Stromal cell of bone marrow (primary cell): ENCODE measurements at regions not wholly inside any gene's neighbourhood (a gene's known extent, or its start where the extent isn't known, plus 50 kb on each side); places are given as distances from the start of the nearest gene placed in this dataset.
"Not testable (repeated sequence)": the region's sequence is repeated elsewhere in the genome, so short reads cannot be mapped to it uniquely, and the experiment has no call there.

Experiments
- DNase-seq: peaks from one replicate; pipeline ENCODE4 v3.0.0-alpha.2; 2012; ENCODE audit warnings: low read depth

- no peak for DNase-seq
Observed at GRCh38 chr2:239602290-239603282, 201.8 kb upstream of the HDAC4 start.

DNA sequence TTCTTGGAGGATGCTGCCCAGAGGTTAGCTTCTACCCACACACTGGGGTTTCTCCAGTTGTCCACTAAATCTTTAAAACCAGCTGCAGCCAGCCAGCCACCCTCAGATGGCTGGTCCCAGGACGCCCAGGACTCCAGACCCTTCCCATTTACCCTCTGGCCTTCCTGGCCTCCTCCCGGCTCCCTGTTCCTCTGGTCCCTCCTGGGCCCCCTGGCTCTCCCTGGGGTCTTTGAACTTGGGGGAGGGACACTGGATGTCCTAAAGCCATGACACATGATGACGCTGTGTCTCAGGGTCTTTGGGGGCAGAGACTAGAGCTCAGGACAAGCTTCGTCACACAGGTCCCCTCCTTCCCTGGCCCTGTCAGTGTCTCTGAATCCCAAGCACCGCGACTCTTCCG is 201.1 kb upstream of the HDAC4 start:
- DNase-seq = no peak

GRCh38 chr2:239601201-239601851 is 200.5 kb upstream of the HDAC4 start:
- DNase-seq = no peak

GRCh38 chr2:239600650-239601049 is 199.8 kb upstream of the HDAC4 start:
- DNase-seq = no peak

DNA sequence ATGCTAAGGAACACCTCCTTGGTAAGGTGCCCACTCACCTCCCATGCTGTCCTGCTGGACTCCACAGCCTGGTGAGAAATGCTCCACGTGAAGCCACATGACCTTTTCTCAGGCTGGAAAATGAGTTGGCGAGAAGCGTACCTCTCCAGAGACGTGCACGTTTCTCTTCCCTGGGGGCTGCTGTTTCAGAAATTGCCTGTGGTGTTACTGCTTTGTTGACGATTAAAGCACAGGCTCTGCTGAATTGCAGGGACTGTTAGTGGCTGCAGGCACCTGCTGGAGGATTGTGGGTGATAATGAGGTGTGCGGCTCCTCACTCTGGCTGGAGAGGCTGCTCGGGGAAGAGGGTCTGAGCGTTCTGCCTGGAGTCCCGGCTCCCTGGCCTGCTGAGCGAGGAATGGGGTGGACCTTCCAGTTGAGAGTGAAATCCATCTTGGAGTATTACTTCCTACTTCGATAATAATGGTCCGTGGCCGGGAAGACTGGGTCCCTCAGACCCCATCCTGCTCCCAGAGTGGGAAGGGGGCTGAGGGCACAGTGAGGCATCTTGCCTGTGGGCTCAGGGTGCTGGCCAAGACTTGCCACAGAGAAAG is 199.3 kb upstream of the HDAC4 start:
- DNase-seq = no peak

GRCh38 chr2:239599299-239599698 is 198.5 kb upstream of the HDAC4 start:
- no peak for DNase-seq

- DNase-seq = no peak
Observed at GRCh38 chr2:239598732-239599090, 197.9 kb upstream of the HDAC4 start.

DNA sequence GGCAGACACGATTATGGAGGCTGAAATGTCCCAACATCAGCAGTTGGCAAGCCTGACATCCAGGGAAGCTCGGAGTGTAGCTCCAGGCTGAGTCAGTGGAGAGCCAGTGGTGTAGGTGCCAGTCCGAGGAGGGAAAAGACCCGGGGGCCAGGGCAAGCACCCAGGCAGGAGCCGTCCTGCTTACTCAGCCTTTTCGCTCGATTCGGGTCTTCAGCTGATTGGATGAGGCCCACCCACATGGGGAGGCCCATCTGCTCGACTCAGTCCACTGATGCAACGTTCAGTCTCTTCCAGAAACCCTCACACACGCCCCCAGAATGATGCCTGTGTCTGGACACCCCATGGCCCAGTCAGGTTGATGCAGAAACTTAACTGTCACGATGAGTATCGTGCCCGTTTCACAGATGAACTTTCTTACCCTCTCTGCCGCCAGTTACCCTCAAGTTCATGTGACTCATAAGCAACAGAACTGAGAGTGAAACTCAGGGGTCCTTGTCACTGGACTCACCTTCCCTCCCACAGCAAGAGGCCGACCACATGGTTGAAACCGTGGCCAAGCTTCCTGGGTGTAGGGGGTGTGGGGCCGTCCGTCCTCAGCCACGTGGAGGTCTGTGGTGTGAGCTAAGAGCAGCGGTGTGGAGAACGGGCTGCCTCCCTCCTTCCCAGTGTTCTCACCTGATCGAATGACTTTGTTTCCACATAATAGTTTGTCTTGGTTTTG is 197.4 kb upstream of the HDAC4 start:
- DNase-seq = no peak

DNA sequence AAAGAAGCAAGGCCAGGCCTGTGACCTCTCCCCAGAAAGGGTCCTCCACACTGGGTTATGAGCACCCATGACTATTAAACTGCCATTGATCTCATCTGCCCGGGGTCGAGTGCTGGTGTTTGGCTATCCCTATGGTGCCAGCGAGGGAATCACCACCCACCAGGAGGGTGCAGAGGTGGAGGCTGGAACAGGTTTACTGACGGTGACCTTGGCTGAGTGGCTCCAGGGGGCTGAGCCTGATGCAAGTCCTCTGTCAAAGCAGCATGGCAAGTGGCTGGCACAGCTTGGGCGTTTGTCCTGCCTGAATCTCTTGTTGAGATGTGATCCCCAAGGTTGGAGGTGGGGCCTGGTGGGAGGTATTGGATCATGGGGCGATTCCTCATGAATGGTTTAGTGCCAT is 196.4 kb upstream of the HDAC4 start:
- DNase-seq = no peak

DNA sequence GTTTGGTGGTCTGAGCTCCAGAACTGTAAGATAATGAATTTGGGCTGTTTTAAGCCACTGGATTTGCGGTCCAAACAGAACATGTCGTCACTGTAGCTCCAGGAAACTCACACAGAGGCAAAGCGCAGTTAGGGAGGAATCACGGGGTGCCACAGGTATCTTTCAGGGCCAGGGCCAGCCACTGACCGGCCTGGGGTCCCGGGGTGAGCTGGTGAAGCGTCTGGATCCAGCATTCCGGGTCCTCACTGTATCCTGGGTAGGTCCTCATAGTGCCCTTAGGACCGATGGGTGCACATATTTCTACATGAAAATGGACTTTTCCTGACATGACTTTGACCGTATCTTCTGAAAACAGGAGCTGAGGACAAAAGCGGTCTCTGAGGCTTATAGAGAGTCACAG is 196.0 kb upstream of the HDAC4 start:
- no peak for DNase-seq

GRCh38 chr2:239596253-239596652 is 195.4 kb upstream of the HDAC4 start:
- DNase-seq = no peak

DNA sequence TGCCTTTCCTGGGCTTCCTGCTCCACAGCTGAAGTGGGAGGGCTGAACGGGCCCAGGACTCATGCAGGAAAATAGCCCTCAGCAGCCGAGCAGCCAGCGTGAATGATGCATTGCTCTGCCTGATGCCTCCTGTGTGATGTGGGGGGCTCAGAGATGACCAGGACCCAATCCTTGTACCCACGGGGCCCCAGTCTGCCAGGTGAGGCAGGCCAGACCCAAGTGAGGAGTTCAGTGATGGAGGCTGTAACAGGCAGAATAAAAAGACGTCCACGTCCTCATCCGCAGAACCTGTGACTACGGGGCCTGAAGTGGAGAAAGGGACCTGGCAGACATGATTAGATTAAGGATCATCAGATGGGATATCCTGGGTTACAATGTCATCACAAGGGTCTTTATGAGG is 194.9 kb upstream of the HDAC4 start:
- DNase-seq = no peak

GRCh38 chr2:239594772-239595608 is 194.2 kb upstream of the HDAC4 start:
- DNase-seq = no peak

- no peak for DNase-seq
Observed at GRCh38 chr2:239594019-239594771, 193.4 kb upstream of the HDAC4 start.

GRCh38 chr2:239593455-239593854 is 192.6 kb upstream of the HDAC4 start:
- DNase-seq = no peak

DNA sequence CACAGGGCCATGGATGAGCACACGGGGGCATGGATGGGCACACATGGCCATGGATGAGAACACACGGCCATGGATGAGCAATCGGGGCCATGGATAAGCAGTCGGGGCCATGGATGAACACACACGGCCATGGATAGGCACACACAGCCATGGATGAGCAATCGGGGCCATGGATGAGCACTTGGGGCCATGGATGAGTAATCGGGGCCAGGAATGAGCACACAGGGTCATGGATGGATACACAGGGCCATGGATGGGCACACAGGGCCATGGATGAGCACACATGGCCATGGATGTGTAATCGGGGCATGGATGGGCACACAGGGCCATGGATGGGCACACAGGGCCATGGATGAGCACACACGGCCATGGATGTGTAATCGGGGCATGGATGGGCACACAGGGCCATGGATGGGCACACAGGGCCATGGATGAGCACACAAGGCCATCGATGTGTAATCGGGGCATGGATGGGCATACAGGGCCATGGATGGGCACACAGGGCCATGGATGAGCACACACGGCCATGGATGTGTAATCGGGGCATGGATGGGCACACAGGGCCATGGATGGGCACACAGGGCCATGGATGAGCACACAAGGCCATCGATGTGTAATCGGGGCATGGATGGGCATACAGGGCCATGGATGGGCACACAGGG is 191.9 kb upstream of the HDAC4 start:
- DNase-seq = not testable (repeated sequence)

- DNase-seq = no peak
Observed at GRCh38 chr2:239590995-239591915, 190.4 kb upstream of the HDAC4 start.

DNA sequence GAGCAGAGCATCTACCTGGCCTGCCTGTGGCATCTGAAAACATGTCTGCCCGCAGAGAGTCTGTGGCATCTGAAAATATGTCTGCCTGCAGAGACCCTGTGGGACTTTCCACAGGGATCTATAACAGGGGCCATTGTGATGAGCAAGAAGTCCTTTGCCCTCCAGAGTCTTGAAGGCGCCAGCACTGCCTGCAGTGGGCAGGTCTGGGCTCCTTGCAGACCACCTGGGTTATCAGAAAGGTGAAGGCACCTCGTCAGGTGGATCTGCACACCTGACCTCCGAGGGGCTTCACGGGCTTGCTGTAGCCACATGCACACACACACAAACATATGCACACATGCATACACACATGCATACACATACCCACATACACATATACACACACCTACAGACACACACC is 189.5 kb upstream of the HDAC4 start:
- no peak for DNase-seq

DNA sequence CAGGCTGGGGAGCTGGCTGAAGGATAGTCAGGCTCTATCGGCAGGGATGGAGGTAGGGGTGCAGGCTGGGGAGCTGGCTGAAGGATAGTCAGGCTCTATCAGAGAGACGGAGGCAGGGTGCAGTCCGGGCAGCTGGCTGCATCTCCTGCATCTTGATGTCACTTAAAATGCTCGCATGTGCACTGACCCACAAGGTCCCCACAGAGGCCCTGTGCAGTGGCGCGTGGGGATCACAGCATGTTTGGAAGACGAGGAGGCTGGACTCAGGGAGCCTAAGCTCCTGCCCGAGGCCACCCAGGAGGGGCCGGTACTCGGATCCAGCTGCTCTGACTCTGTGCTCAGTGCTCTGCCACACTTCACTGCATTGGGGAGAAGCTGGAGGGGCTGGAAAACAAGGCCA is 189.0 kb upstream of the HDAC4 start:
- no peak for DNase-seq
